ENCODE measurements at regions not wholly inside any gene's neighbourhood (a gene's known extent, or its start where the extent isn't known, plus 50 kb on each side); places are given as distances from the start of the nearest gene placed in this dataset.

DNA sequence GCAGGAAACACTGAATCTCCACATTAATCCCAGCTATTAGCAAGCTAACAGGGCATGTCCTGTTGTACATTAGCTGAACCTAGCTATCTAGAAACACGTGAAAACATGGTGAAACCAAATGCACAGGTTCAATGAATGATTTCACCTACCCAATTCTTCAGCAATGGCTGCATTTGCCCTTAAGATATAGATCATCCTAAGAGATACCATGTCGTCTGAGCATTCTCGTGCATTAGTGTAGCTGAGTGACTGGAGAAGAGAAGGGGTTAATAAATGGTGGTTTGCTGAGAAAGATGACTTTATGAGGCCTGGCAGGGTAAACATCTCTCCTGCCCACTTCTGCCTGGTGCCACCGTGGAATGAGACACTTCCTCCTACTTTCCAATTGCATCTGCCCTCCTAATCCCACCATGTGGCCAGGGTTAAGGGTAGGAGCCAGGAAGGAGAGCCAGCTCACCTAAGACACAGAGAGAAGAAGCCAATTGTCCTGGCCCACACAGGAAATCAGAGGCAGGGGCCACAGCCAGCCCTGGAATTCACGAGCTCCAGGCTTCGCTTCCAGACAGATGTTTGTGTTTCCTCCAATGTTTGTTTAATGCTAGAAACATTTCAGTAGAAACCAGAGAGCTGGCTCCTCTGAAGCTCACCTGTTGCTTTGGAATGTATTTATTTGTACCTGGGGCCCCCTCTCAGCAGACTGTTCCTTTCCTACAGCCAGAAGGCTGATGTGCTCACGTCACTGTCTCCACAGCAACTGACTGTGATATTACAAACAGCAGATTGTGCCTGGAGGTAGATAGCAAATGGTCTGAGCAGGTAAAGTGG is 126.0 kb upstream of the PARP11 start:
- no peaks in the 10 kb centered on the region for H3K27me3 ChIP-seq
- no peak overlapping the region for H3K27ac ChIP-seq
- intact Hi-C loops (cut with DNase I; ENCODE audit: low total_unique reads): no loop called here
- no peaks in the 10 kb centered on the region for H3K36me3 ChIP-seq (ENCODE audit: low read depth, missing control alignments)
- H3K4me3 ChIP-seq: no peak overlapping the region
- no peaks in the 10 kb centered on the region for H3K4me1 ChIP-seq
- DNase-seq: no peak
- TF ChIP-seq POLR2A (IDR thresholded peaks at IDR 0.05) (no peak), CTCF (IDR thresholded peaks at IDR 0.05) (no peak)
- H3K9me3 ChIP-seq: no peaks in the 10 kb centered on the region
- WGBS, 2 donors: 81 to 87% methylated on average over 7 of the region's 7 CpGs

DNA sequence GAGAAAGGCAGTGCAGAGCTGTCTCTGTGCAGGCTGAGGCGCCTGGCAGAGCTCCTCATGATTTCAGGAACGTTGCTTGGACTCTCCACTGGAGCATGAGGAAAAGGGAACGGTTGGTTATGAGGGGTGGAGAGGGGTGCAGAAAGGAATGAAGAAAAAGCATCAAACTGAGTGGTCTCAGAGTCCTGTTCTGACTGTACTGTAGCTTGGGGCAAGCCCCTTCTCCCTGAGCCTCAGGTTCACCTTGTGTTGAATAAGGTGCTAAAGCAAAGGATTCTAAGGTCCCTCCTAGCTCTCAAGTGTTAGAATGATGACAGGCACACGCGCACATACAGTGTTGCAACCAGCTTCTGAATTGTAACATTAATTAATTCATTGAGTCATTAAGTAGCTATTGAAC is 125.2 kb upstream of the PARP11 start:
- H3K27me3 ChIP-seq: no peaks in the 10 kb centered on the region
- no peaks in the 10 kb centered on the region for H3K4me1 ChIP-seq
- no peak for DNase-seq
- H3K27ac ChIP-seq: no peak overlapping the region
- WGBS, 2 donors: 78 to 84% methylated on average over 5 of the region's 5 CpGs
- intact Hi-C loops (cut with DNase I; ENCODE audit: low total_unique reads): no loop called here
- no peaks in the 10 kb centered on the region for H3K9me3 ChIP-seq
- no peaks in the 10 kb centered on the region for H3K36me3 ChIP-seq (ENCODE audit: low read depth, missing control alignments)
- no peak overlapping the region for H3K4me3 ChIP-seq
- TF ChIP-seq POLR2A (IDR thresholded peaks at IDR 0.05): no peak
- no peak for TF ChIP-seq CTCF (IDR thresholded peaks at IDR 0.05)

DNA sequence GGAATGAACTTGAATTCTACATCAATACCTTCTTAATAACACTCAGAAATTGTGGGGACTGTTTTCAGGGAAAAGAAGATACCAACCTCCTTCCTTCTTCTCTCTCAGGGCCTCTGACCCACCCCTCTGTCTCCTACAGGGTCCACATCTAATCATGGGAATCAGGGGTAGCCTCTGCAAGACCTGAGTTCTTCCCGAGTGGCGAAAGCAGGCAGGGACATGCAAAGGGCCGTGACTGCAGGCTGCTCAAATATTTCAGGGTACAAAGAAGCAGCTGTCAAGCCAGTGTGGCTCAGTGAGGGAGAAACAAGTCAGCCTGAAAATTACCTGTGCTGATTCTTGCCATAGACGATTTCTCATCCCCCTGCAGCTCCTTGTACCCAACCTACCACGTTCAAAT is 123.1 kb upstream of the PARP11 start:
- WGBS, 2 donors: 76 to 84% methylated on average over 5 of the region's 5 CpGs
- DNase-seq: no peak
- intact Hi-C loops (cut with DNase I; ENCODE audit: low total_unique reads): no loop called here

GRCh38 chr12:3995306-3995705 is 122.1 kb upstream of the PARP11 start:
- no peaks in the 10 kb centered on the region for H3K36me3 ChIP-seq (ENCODE audit: low read depth, missing control alignments)
- no peak for DNase-seq
- no peak overlapping the region for H3K4me3 ChIP-seq
- WGBS, 2 donors: 66 to 81% methylated on average over 2 of the region's 2 CpGs
- H3K27me3 ChIP-seq: no peaks in the 10 kb centered on the region
- H3K27ac ChIP-seq: no peak overlapping the region
- no peak for TF ChIP-seq POLR2A (IDR thresholded peaks at IDR 0.05)
- no peak for TF ChIP-seq CTCF (IDR thresholded peaks at IDR 0.05)
- intact Hi-C loops (cut with DNase I; ENCODE audit: low total_unique reads): no loop called here
- H3K9me3 ChIP-seq: no peaks in the 10 kb centered on the region
- H3K4me1 ChIP-seq: no peaks in the 10 kb centered on the region

More for the DNA sequence above, 123.1 kb upstream of the PARP11 start:
- H3K4me3 ChIP-seq: no peak overlapping the region
- H3K9me3 ChIP-seq: no peaks in the 10 kb centered on the region
- H3K27ac ChIP-seq: no peak overlapping the region
- no peak for TF ChIP-seq POLR2A (IDR thresholded peaks at IDR 0.05)
- no peak for TF ChIP-seq CTCF (IDR thresholded peaks at IDR 0.05)
- H3K4me1 ChIP-seq: no peaks in the 10 kb centered on the region
- no peaks in the 10 kb centered on the region for H3K36me3 ChIP-seq (ENCODE audit: low read depth, missing control alignments)
- H3K27me3 ChIP-seq: no peaks in the 10 kb centered on the region

GRCh38 chr12:3994500-3994899 is 121.3 kb upstream of the PARP11 start:
- Histone ChIP-seq H3K9me3 (no peaks in the 10 kb centered on the region), H3K4me1 (no peaks in the 10 kb centered on the region), H3K27ac (no peak overlapping the region), H3K36me3 (ENCODE audit: low read depth, missing control alignments) (no peaks in the 10 kb centered on the region), H3K4me3 (no peak overlapping the region), H3K27me3 (no peaks in the 10 kb centered on the region)
- TF ChIP-seq CTCF (IDR thresholded peaks at IDR 0.05) (no peak), POLR2A (IDR thresholded peaks at IDR 0.05) (no peak)
- 81 to 89% methylated on average over 3 of the region's 3 CpGs for WGBS, 2 donors
- no peak for DNase-seq
- intact Hi-C loops (cut with DNase I; ENCODE audit: low total_unique reads): no loop called here

All from testis (tissue), 2 donors.